SU-DHL-6 (cell line): ENCODE measurements at regions not wholly inside any gene's neighbourhood (a gene's known extent, or its start where the extent isn't known, plus 50 kb on each side); places are given as distances from the start of the nearest gene placed in this dataset.
"Not testable (repeated sequence)": the region's sequence is repeated elsewhere in the genome, so short reads cannot be mapped to it uniquely, and the experiment has no call there.

Experiments
- H2AFZ ChIP-seq: fragments of 200-600 bp; sonication (generic); 2 replicates; pipeline ENCODE4 v1.6.1; 2014; ENCODE audit warnings: low read depth, mild to moderate bottlenecking, moderate library complexity, mixed read lengths, antibody characterized with exemption, low read length; ENCODE audit not compliant: severe bottlenecking
- H3F3A ChIP-seq: fragments of 200-600 bp; shearing (Covaris generic); 2 replicates; pipeline ENCODE4 v1.6.0; 2016; ENCODE audit warnings: antibody characterized with exemption, mild to moderate bottlenecking; ENCODE audit not compliant: insufficient read depth
- H3K27ac ChIP-seq: fragments of 200-600 bp; sonication (generic); 2 replicates; pipeline ENCODE4 v1.5.1; 2016; ENCODE audit warnings: low read depth, mild to moderate bottlenecking, low read length, moderate library complexity, mixed read lengths
- H3K27me3 ChIP-seq: fragments of 200-600 bp; sonication (generic), shearing (Covaris generic); 2 replicates; pipeline ENCODE4 v1.6.0; 2014; ENCODE audit warnings: mild to moderate bottlenecking, low read length
- H3K36me3 ChIP-seq: fragments of 200-600 bp; sonication (generic); 2 replicates; pipeline ENCODE4 v1.6.1; 2014; ENCODE audit warnings: mild to moderate bottlenecking, low read length, mixed read lengths
- H3K4me2 ChIP-seq: fragments of 300-600, 200-600 bp; shearing (Covaris generic), sonication (generic); 2 replicates; pipeline ENCODE4 v1.6.0; 2014; ENCODE audit warnings: low read length, low read depth, mild to moderate bottlenecking; ENCODE audit not compliant: poor library complexity, severe bottlenecking
- H3K4me3 ChIP-seq: fragments of 200-600 bp; sonication (generic); 2 replicates; pipeline ENCODE4 v1.5.1; 2014; ENCODE audit warnings: antibody characterized with exemption, low read length, mild to moderate bottlenecking, mixed read lengths; ENCODE audit not compliant: insufficient read depth, poor library complexity, severe bottlenecking
- H3K79me2 ChIP-seq: fragments of 200-600 bp; sonication (generic); 2 replicates; pipeline ENCODE4 v1.6.1; 2014; ENCODE audit warnings: mild to moderate bottlenecking, low read length, moderate library complexity; ENCODE audit not compliant: insufficient read depth
- H3K9ac ChIP-seq: fragments of 200-600 bp; sonication (generic); 2 replicates; pipeline ENCODE4 v1.7.0; 2014; ENCODE audit warnings: mild to moderate bottlenecking, low read length
- H3K9me2 ChIP-seq: fragments of 200-600 bp; sonication (generic); replicated peaks from 2 replicates; pipeline ENCODE4 v1.6.1; 2014; ENCODE audit warnings: low read length; ENCODE audit not compliant: insufficient read depth
- H3K9me3 ChIP-seq: fragments of 200-600 bp; sonication (generic); 2 replicates; pipeline ENCODE4 v1.6.1; 2014; ENCODE audit warnings: low read length, mixed read lengths; ENCODE audit not compliant: insufficient read depth
- H4K20me1 ChIP-seq: fragments of 200-600 bp; sonication (generic); 2 replicates; pipeline ENCODE4 v1.6.1; 2014; ENCODE audit warnings: low read depth, mild to moderate bottlenecking, antibody characterized with exemption, low read length, moderate library complexity, mixed read lengths
- CTCF ChIP-seq: fragments of 200-600 bp; sonication (generic); IDR thresholded peaks from one replicate; pipeline ENCODE4 v1.5.1; 2017; ENCODE audit warnings: antibody characterized with exemption, mild to moderate bottlenecking, low read length, moderate library complexity; ENCODE audit not compliant: insufficient read depth, poor library complexity, severe bottlenecking
- EZH2phosphoT487 ChIP-seq: fragments of 200-600 bp; sonication (generic), shearing (Covaris generic); conservative IDR thresholded peaks from 2 replicates; pipeline ENCODE4 v1.6.1; 2018; ENCODE audit warnings: mild to moderate bottlenecking, antibody characterized with exemption, low read length, moderate library complexity, mixed read lengths

GRCh38 chr1:91199988-91200387 is 178.2 kb upstream of the ZNF644 start:
- H3K9ac ChIP-seq = no peak overlapping the region
- no peak overlapping the region for H3K4me3 ChIP-seq
- H3K79me2 ChIP-seq = no peaks in the 10 kb centered on the region
- no peak overlapping the region for H3K4me2 ChIP-seq
- no peaks in the 10 kb centered on the region for H3F3A ChIP-seq
- H3K36me3 ChIP-seq = no peaks in the 10 kb centered on the region
- H4K20me1 ChIP-seq = no peaks in the 10 kb centered on the region
- no peaks in the 10 kb centered on the region for H3K27me3 ChIP-seq
- no peak overlapping the region for H3K27ac ChIP-seq
- H3K9me2 ChIP-seq = no peaks in the 10 kb centered on the region
- H3K9me3 ChIP-seq = no peaks in the 10 kb centered on the region
- no peak overlapping the region for H2AFZ ChIP-seq
- TF ChIP-seq CTCF = no peak
- no peak for TF ChIP-seq EZH2phosphoT487

GRCh38 chr1:91190996-91191395 is 169.2 kb upstream of the ZNF644 start:
- TF ChIP-seq EZH2phosphoT487 (no peak), CTCF (no peak)
- Histone ChIP-seq H3K27me3 (no peaks in the 10 kb centered on the region), H3K9me2 (no peaks in the 10 kb centered on the region), H3K36me3 (no peaks in the 10 kb centered on the region), H4K20me1 (no peaks in the 10 kb centered on the region), H3K27ac (no peak overlapping the region), H3K9ac (no peak overlapping the region), H3K4me2 (no peak overlapping the region), H3K79me2 (no peaks in the 10 kb centered on the region), H3K9me3 (no peaks in the 10 kb centered on the region), H3K4me3 (no peak overlapping the region), H3F3A (no peaks in the 10 kb centered on the region), H2AFZ (no peak overlapping the region)

- no peak overlapping the region for H2AFZ ChIP-seq
- no peak for TF ChIP-seq EZH2phosphoT487
- no peaks in the 10 kb centered on the region for H3K9me2 ChIP-seq
- no peak overlapping the region for H3K4me2 ChIP-seq
- no peaks in the 10 kb centered on the region for H3F3A ChIP-seq
- no peaks in the 10 kb centered on the region for H3K9me3 ChIP-seq
- no peaks in the 10 kb centered on the region for H4K20me1 ChIP-seq
- H3K4me3 ChIP-seq = no peak overlapping the region
- H3K27ac ChIP-seq = no peak overlapping the region
- H3K36me3 ChIP-seq = no peaks in the 10 kb centered on the region
- no peaks in the 10 kb centered on the region for H3K27me3 ChIP-seq
- H3K9ac ChIP-seq = no peak overlapping the region
- no peaks in the 10 kb centered on the region for H3K79me2 ChIP-seq
Observed at GRCh38 chr1:91189096-91189495, 167.3 kb upstream of the ZNF644 start.

GRCh38 chr1:91182807-91183206 is 161.0 kb upstream of the ZNF644 start:
- H3K36me3 ChIP-seq, H2AFZ ChIP-seq, H3K27me3 ChIP-seq, H3F3A ChIP-seq, H3K79me2 ChIP-seq, H4K20me1 ChIP-seq, H3K9ac ChIP-seq, H3K27ac ChIP-seq, H3K4me2 ChIP-seq, H3K9me3 ChIP-seq, H3K9me2 ChIP-seq, H3K4me3 ChIP-seq: not testable (repeated sequence)
